Aorta (tissue), 5 donors: ENCODE measurements at regions not wholly inside any gene's neighbourhood (a gene's known extent, or its start where the extent isn't known, plus 50 kb on each side); places are given as distances from the start of the nearest gene placed in this dataset.

Experiments
- ATAC-seq: fragments of 200-7000 bp; cut with Tn5 transposase; one replicate; pipeline ENCODE4 v1.9.1; 2022; ENCODE audit warnings: moderate library complexity; ENCODE audit not compliant: low FRiP score
- DNase-seq, 2 donors: peaks; one replicate each; pipeline ENCODE4 v3.0.0-alpha.2; 2020
- H3K27ac ChIP-seq, 2 donors: one replicate each; pipeline ENCODE4 v1.5.1; 2013; ENCODE audit warnings: low read length in 2 of 2, mild to moderate bottlenecking in 2 of 2, moderate library complexity in 2 of 2, control low read depth in 1 of 2, inconsistent platforms in 1 of 2, low read depth in 1 of 2
- H3K27me3 ChIP-seq, 2 donors: one replicate each; pipeline ENCODE4 v1.6.1; 2013; ENCODE audit warnings: control low read depth in 1 of 2, low read length in 1 of 2, mild to moderate bottlenecking in 1 of 2, moderate library complexity in 1 of 2; ENCODE audit not compliant: insufficient read depth in 2 of 2, control insufficient read depth in 1 of 2
- H3K36me3 ChIP-seq, 2 donors: one replicate each; pipeline ENCODE4 v1.6.1; 2013; ENCODE audit warnings: control low read depth in 1 of 2, low read length in 1 of 2, mild to moderate bottlenecking in 1 of 2; ENCODE audit not compliant: insufficient read depth in 2 of 2, control insufficient read depth in 1 of 2
- H3K4me1 ChIP-seq, 2 donors: one replicate each; pipeline ENCODE4 v1.6.1; 2013; ENCODE audit warnings: low read length in 2 of 2, control low read depth in 1 of 2, mild to moderate bottlenecking in 1 of 2, moderate library complexity in 1 of 2; ENCODE audit not compliant: insufficient read depth in 2 of 2, control insufficient read depth in 1 of 2
- H3K4me3 ChIP-seq, 2 donors: one replicate each; pipeline ENCODE4 v1.5.1; 2013; ENCODE audit warnings: low read length in 2 of 2, control low read depth in 1 of 2, mild to moderate bottlenecking in 1 of 2
- H3K9me3 ChIP-seq: one replicate; pipeline ENCODE4 v1.6.1; 2013; ENCODE audit warnings: mild to moderate bottlenecking, low read length; ENCODE audit not compliant: control insufficient read depth
- WGBS, 2 donors: extraction: QIAGEN DNeasy Blood & Tissue Kit; methylation state at CpG; one replicate each; pipeline ENCODE4 v1.1.7; 2013; 5-methylcytosine and 5-hydroxymethylcytosine counted together
- intact Hi-C, 2 donors: fragments of 100-400 bp; cut with DNase I; formaldehyde crosslinking; loops; one replicate each; pipeline versions ENCODE4 v1.14.2 to v1.15.0; 2022
- donor health status: healthy with polysubstance abuse.
- donor health status: Bipolar disorder and iron deficiency.
- donor health status: DM: no; HTN: no; CAD: no.
- donor health status: DM: no; HTN: no; CAD: no.
- donor health status: DM: yes; HTN: yes; CAD: no.

- H3K27me3 ChIP-seq: no peaks in the 10 kb centered on the region
- H3K9me3 ChIP-seq: no peaks in the 10 kb centered on the region
- intact Hi-C loops: no loop called here
- H3K36me3 ChIP-seq: no peaks in the 10 kb centered on the region
- H3K4me3 ChIP-seq: no peak overlapping the region
- ATAC-seq (no peak), DNase-seq (no peak)
- WGBS, 2 donors: 94 to 96% methylated on average over 4 of the region's 4 CpGs
- H3K27ac ChIP-seq: no peak overlapping the region
- peaks cover 0 to 5% of the 10 kb centered on the region in 2 donors for H3K4me1 ChIP-seq
These were observed 189.8 kb upstream of the RBMS3 start for GRCh38 chr3:29090912-29091597.

GRCh38 chr3:29091599-29092189 is 189.2 kb upstream of the RBMS3 start:
- Histone ChIP-seq H3K36me3 (no peaks in the 10 kb centered on the region), H3K4me1 (peaks cover 0 to 5% of the 10 kb centered on the region in 2 donors), H3K27me3 (no peaks in the 10 kb centered on the region), H3K27ac (no peak overlapping the region), H3K4me3 (no peak overlapping the region), H3K9me3 (no peaks in the 10 kb centered on the region)
- 39 to 48% methylated on average over 2 of the region's 2 CpGs for WGBS, 2 donors
- DNase-seq (no peak), ATAC-seq (no peak)
- intact Hi-C loops: no loop called here

GRCh38 chr3:29092348-29092747 is 188.5 kb upstream of the RBMS3 start:
- no peak for ATAC-seq
- no peak overlapping the region for H3K27ac ChIP-seq
- H3K4me3 ChIP-seq: no peak overlapping the region
- H3K36me3 ChIP-seq: no peaks in the 10 kb centered on the region
- H3K27me3 ChIP-seq: no peaks in the 10 kb centered on the region
- no peak for DNase-seq
- H3K9me3 ChIP-seq: no peaks in the 10 kb centered on the region
- WGBS, 2 donors: 47 to 60% methylated on average over 3 of the region's 3 CpGs
- peaks cover 0 to 5% of the 10 kb centered on the region in 2 donors for H3K4me1 ChIP-seq
- intact Hi-C loops: no loop called here

- Histone ChIP-seq H3K4me1 (no peaks in the 10 kb centered on the region), H3K9me3 (no peaks in the 10 kb centered on the region), H3K27ac (no peak overlapping the region), H3K36me3 (no peaks in the 10 kb centered on the region), H3K4me3 (no peak overlapping the region), H3K27me3 (no peaks in the 10 kb centered on the region)
- DNase-seq (peak in 1 of 2 donors; percentile 41), ATAC-seq (no peak)
- WGBS, 2 donors: 14 to 16% methylated on average over 3 of the region's 3 CpGs
- intact Hi-C loops: no loop called here
These were observed 181.6 kb upstream of the RBMS3 start for GRCh38 chr3:29099296-29099695.

- intact Hi-C loops: no loop called here
- DNase-seq (peak in 1 of 2 donors; percentile 18), ATAC-seq (no peak)
- H3K9me3 ChIP-seq: no peaks in the 10 kb centered on the region
- WGBS, 2 donors: 82 to 92% methylated on average over 1 of the region's 1 CpG
- no peak overlapping the region for H3K27ac ChIP-seq
- H3K4me1 ChIP-seq: no peaks in the 10 kb centered on the region
- no peaks in the 10 kb centered on the region for H3K36me3 ChIP-seq
- H3K27me3 ChIP-seq: no peaks in the 10 kb centered on the region
- no peak overlapping the region for H3K4me3 ChIP-seq
These were observed 181.1 kb upstream of the RBMS3 start for GRCh38 chr3:29099775-29100174.

- ATAC-seq (no peak), DNase-seq (no peak)
- WGBS, 2 donors: 89 to 91% methylated on average over 3 of the region's 3 CpGs
- Histone ChIP-seq H3K27ac (no peak overlapping the region), H3K9me3 (no peaks in the 10 kb centered on the region), H3K36me3 (no peaks in the 10 kb centered on the region), H3K27me3 (no peaks in the 10 kb centered on the region), H3K4me3 (no peak overlapping the region), H3K4me1 (no peaks in the 10 kb centered on the region)
- intact Hi-C loops: no loop called here
These were observed 180.6 kb upstream of the RBMS3 start for GRCh38 chr3:29100292-29100691.

GRCh38 chr3:29128001-29128400 is 152.9 kb upstream of the RBMS3 start:
- no peaks in the 10 kb centered on the region for H3K4me1 ChIP-seq
- DNase-seq: no peak
- ATAC-seq: no peak
- no peak overlapping the region for H3K4me3 ChIP-seq
- intact Hi-C loops: no loop called here
- no peaks in the 10 kb centered on the region for H3K36me3 ChIP-seq
- H3K9me3 ChIP-seq: no peaks in the 10 kb centered on the region
- H3K27ac ChIP-seq: no peak overlapping the region
- WGBS, 2 donors: 78 to 81% methylated on average over 2 of the region's 2 CpGs
- H3K27me3 ChIP-seq: no peaks in the 10 kb centered on the region

GRCh38 chr3:29137601-29138000 is 143.3 kb upstream of the RBMS3 start:
- Histone ChIP-seq H3K4me3 (no peak overlapping the region), H3K27me3 (peaks cover 0 to 1% of the 10 kb centered on the region in 2 donors), H3K9me3 (no peaks in the 10 kb centered on the region), H3K4me1 (peaks cover 2 to 4% of the 10 kb centered on the region in 2 donors), H3K36me3 (no peaks in the 10 kb centered on the region), H3K27ac (no peak overlapping the region)
- intact Hi-C loops: no loop called here
- ATAC-seq (no peak), DNase-seq (no peak)
- WGBS, 2 donors: 75 to 89% methylated on average over 1 of the region's 1 CpG

GRCh38 chr3:29138171-29138570 is 142.7 kb upstream of the RBMS3 start:
- ATAC-seq (no peak), DNase-seq (no peak)
- Histone ChIP-seq H3K4me1 (peaks cover 2 to 4% of the 10 kb centered on the region in 2 donors), H3K36me3 (no peaks in the 10 kb centered on the region), H3K27ac (no peak overlapping the region), H3K27me3 (peaks cover 0 to 1% of the 10 kb centered on the region in 2 donors), H3K9me3 (no peaks in the 10 kb centered on the region), H3K4me3 (no peak overlapping the region)
- 98 to 100% methylated on average over 1 of the region's 1 CpG for WGBS, 2 donors
- intact Hi-C loops: no loop called here
